LNCAP (cell line): ENCODE measurements at regions not wholly inside any gene's neighbourhood (a gene's known extent, or its start where the extent isn't known, plus 50 kb on each side); places are given as distances from the start of the nearest gene placed in this dataset.

ENCODE experiments used
- CTCF ChIP-seq: fragments of 450-650 bp; IDR thresholded peaks from 2 replicates; pipeline ENCODE4 v1.5.1; 2017; ENCODE audit warnings: mild to moderate bottlenecking

GRCh38 chr6:149173222-149173621 lies 144.3 kb upstream of the TAB2 start:
- no peak for TF ChIP-seq CTCF

GRCh38 chr6:149174962-149175361 lies 142.6 kb upstream of the TAB2 start:
- TF ChIP-seq CTCF: no peak

GRCh38 chr6:149176971-149177667 lies 140.4 kb upstream of the TAB2 start:
- TF ChIP-seq CTCF: no peak

GRCh38 chr6:149179431-149179830 lies 138.1 kb upstream of the TAB2 start:
- no peak for TF ChIP-seq CTCF

- no peak for TF ChIP-seq CTCF
These were observed 136.2 kb upstream of the TAB2 start for GRCh38 chr6:149181304-149181703.

- no peak for TF ChIP-seq CTCF
These were observed 135.2 kb upstream of the TAB2 start for GRCh38 chr6:149182262-149182661.

- TF ChIP-seq CTCF: no peak
These were observed 133.0 kb upstream of the TAB2 start for GRCh38 chr6:149184523-149184922.

GRCh38 chr6:149185799-149186357 lies 131.6 kb upstream of the TAB2 start:
- TF ChIP-seq CTCF: no peak
